Trophoblast cell (in vitro differentiated cells and primary cell): ENCODE measurements at regions not wholly inside any gene's neighbourhood (a gene's known extent, or its start where the extent isn't known, plus 50 kb on each side); places are given as distances from the start of the nearest gene placed in this dataset.

ENCODE experiments used
- DNase-seq, 2 donors: peaks; one replicate each; pipeline ENCODE4 v3.0.0-alpha.2; 2016
- H2AFZ ChIP-seq: 2 replicates; pipeline ENCODE4 v1.6.1; 2013; ENCODE audit warnings: low read length, moderate library complexity, mild to moderate bottlenecking; ENCODE audit not compliant: insufficient read depth, poor library complexity
- H2AK5ac ChIP-seq: 2 replicates; pipeline ENCODE4 v1.6.1; 2013; ENCODE audit warnings: mild to moderate bottlenecking, low read length
- H2BK120ac ChIP-seq: 2 replicates; pipeline ENCODE4 v1.6.1; 2013; ENCODE audit warnings: low read length, mild to moderate bottlenecking, moderate library complexity; ENCODE audit not compliant: insufficient read depth, poor library complexity
- H2BK12ac ChIP-seq: 2 replicates; pipeline ENCODE4 v1.6.1; 2013; ENCODE audit warnings: mild to moderate bottlenecking, low read length, moderate library complexity
- H2BK5ac ChIP-seq: 2 replicates; pipeline ENCODE4 v1.6.1; 2013; ENCODE audit warnings: low read length, low read depth, moderate library complexity, mild to moderate bottlenecking; ENCODE audit not compliant: poor library complexity
- H3K14ac ChIP-seq: 2 replicates; pipeline ENCODE4 v1.6.1; 2013; ENCODE audit warnings: mild to moderate bottlenecking, low read length
- H3K18ac ChIP-seq: 2 replicates; pipeline ENCODE4 v1.6.1; 2013; ENCODE audit warnings: mild to moderate bottlenecking, low read length
- H3K23ac ChIP-seq: 2 replicates; pipeline ENCODE4 v1.6.1; 2013; ENCODE audit warnings: low read length
- H3K27ac ChIP-seq: 2 replicates; pipeline ENCODE4 v1.5.1; 2013; ENCODE audit warnings: low read depth, mild to moderate bottlenecking, inconsistent platforms, low read length, moderate library complexity
- H3K27me3 ChIP-seq: 2 replicates; pipeline ENCODE4 v1.6.1; 2013; ENCODE audit warnings: inconsistent platforms, mild to moderate bottlenecking, low read length, moderate library complexity; ENCODE audit not compliant: insufficient read depth
- H3K36me3 ChIP-seq, 2 experiments: 1 replicate in 1 of 2; 2 replicates in 1 of 2; pipeline ENCODE4 v1.6.1; 2013; ENCODE audit warnings: low read length in 2 of 2, mild to moderate bottlenecking in 2 of 2, moderate library complexity in 1 of 2; ENCODE audit not compliant: insufficient read depth in 2 of 2, control insufficient read depth in 1 of 2
- H3K4ac ChIP-seq: 2 replicates; pipeline ENCODE4 v1.6.1; 2013; ENCODE audit warnings: low read depth, mild to moderate bottlenecking, low read length, moderate library complexity
- H3K4me1 ChIP-seq, 2 experiments: 1 replicate in 1 of 2; 2 replicates in 1 of 2; pipeline ENCODE4 v1.6.1; 2013; ENCODE audit warnings: low read length in 2 of 2, mild to moderate bottlenecking in 2 of 2, moderate library complexity in 1 of 2; ENCODE audit not compliant: insufficient read depth in 2 of 2, control insufficient read depth in 1 of 2
- H3K4me2 ChIP-seq: 2 replicates; pipeline ENCODE4 v1.6.1; 2013; ENCODE audit warnings: inconsistent platforms, mild to moderate bottlenecking, low read length, moderate library complexity
- H3K4me3 ChIP-seq: 2 replicates; pipeline ENCODE4 v1.5.1; 2013; ENCODE audit warnings: mild to moderate bottlenecking, low read depth, low read length, inconsistent platforms
- H3K79me1 ChIP-seq: one replicate; pipeline ENCODE4 v1.6.1; 2013; ENCODE audit warnings: low read length
- H3K79me2 ChIP-seq: 2 replicates; pipeline ENCODE4 v1.6.1; 2013; ENCODE audit warnings: low read length, mild to moderate bottlenecking; ENCODE audit not compliant: control insufficient read depth, insufficient read depth, poor library complexity
- H3K9ac ChIP-seq: 2 replicates; pipeline ENCODE4 v1.6.1; 2013; ENCODE audit warnings: mild to moderate bottlenecking, low read length
- H3K9me3 ChIP-seq: 2 replicates; pipeline ENCODE4 v1.6.1; 2013; ENCODE audit warnings: low read depth, mild to moderate bottlenecking, control low read depth, inconsistent platforms, low read length; ENCODE audit not compliant: insufficient read depth
- H4K12ac ChIP-seq: 2 replicates; pipeline ENCODE4 v1.6.1; 2013; ENCODE audit warnings: low read depth, mild to moderate bottlenecking, low read length, moderate library complexity
- H4K8ac ChIP-seq: 2 replicates; pipeline ENCODE4 v1.6.1; 2013; ENCODE audit warnings: low read depth, mild to moderate bottlenecking, low read length, moderate library complexity
- H4K91ac ChIP-seq: one replicate; pipeline ENCODE4 v1.6.1; 2013; ENCODE audit warnings: low read depth, mild to moderate bottlenecking, low read length, moderate library complexity
- WGBS: extraction: QIAGEN DNeasy Blood & Tissue Kit; methylation state at CpG from one replicate; pipeline ENCODE4 v1.1.7; 2013; ENCODE audit warnings: missing lambda C conversion rate; ENCODE audit not compliant: insufficient read length, insufficient coverage; ENCODE audit errors: extremely low coverage; 5-methylcytosine and 5-hydroxymethylcytosine counted together

- Histone ChIP-seq H4K12ac (no peak overlapping the region), H3K4me3 (no peak overlapping the region), H2AK5ac (no peak overlapping the region), H4K91ac (no peak overlapping the region), H2BK12ac (no peak overlapping the region), H3K4ac (no peak overlapping the region), H3K14ac (no peak overlapping the region), H3K18ac (no peak overlapping the region), H3K79me1 (no peaks in the 10 kb centered on the region), H3K23ac (no peak overlapping the region), H2BK120ac (no peak overlapping the region), H2BK5ac (no peak overlapping the region), H3K9ac (no peak overlapping the region), H3K4me2 (no peak overlapping the region), H2AFZ (no peak overlapping the region), H3K36me3 (no peaks in the 10 kb centered on the region), H4K8ac (no peak overlapping the region), H3K27me3 (no peaks in the 10 kb centered on the region), H3K9me3 (no peaks in the 10 kb centered on the region), H3K79me2 (no peaks in the 10 kb centered on the region), H3K27ac (no peak overlapping the region), H3K4me1 (no peaks in the 10 kb centered on the region)
- DNase-seq, result no peak
- no CpG with 5 or more reads among the region's 2 CpGs for WGBS
These were observed 112.2 kb upstream of the LHX1 start for GRCh38 chr17:36825113-36825512.

GRCh38 chr17:36825521-36825920 is 111.8 kb upstream of the LHX1 start:
- Histone ChIP-seq H3K18ac (no peak overlapping the region), H3K14ac (no peak overlapping the region), H4K12ac (no peak overlapping the region), H3K4me2 (no peak overlapping the region), H3K79me1 (no peaks in the 10 kb centered on the region), H2BK120ac (no peak overlapping the region), H2BK5ac (no peak overlapping the region), H3K4me3 (no peak overlapping the region), H3K79me2 (no peaks in the 10 kb centered on the region), H3K4ac (no peak overlapping the region), H4K91ac (no peak overlapping the region), H3K27ac (no peak overlapping the region), H3K9ac (no peak overlapping the region), H3K4me1 (no peaks in the 10 kb centered on the region), H4K8ac (no peak overlapping the region), H2BK12ac (no peak overlapping the region), H2AK5ac (no peak overlapping the region), H3K9me3 (no peaks in the 10 kb centered on the region), H3K27me3 (no peaks in the 10 kb centered on the region), H2AFZ (no peak overlapping the region), H3K23ac (no peak overlapping the region), H3K36me3 (no peaks in the 10 kb centered on the region)
- no peak for DNase-seq
- no CpG with 5 or more reads among the region's 8 CpGs for WGBS

GRCh38 chr17:36825951-36826350 is 111.3 kb upstream of the LHX1 start:
- Histone ChIP-seq H2AFZ (no peak overlapping the region), H2BK5ac (no peak overlapping the region), H3K9me3 (no peaks in the 10 kb centered on the region), H3K9ac (no peak overlapping the region), H3K18ac (no peak overlapping the region), H2AK5ac (no peak overlapping the region), H4K91ac (no peak overlapping the region), H3K4me3 (no peak overlapping the region), H4K8ac (no peak overlapping the region), H3K27ac (no peak overlapping the region), H3K36me3 (no peaks in the 10 kb centered on the region), H3K14ac (no peak overlapping the region), H3K23ac (no peak overlapping the region), H3K79me1 (no peaks in the 10 kb centered on the region), H2BK120ac (no peak overlapping the region), H3K4me2 (no peak overlapping the region), H3K27me3 (no peaks in the 10 kb centered on the region), H3K4me1 (no peaks in the 10 kb centered on the region), H4K12ac (no peak overlapping the region), H3K4ac (no peak overlapping the region), H3K79me2 (no peaks in the 10 kb centered on the region), H2BK12ac (no peak overlapping the region)
- WGBS, result no CpG with 5 or more reads among the region's 9 CpGs
- DNase-seq, result no peak

GRCh38 chr17:36827081-36827480 is 110.2 kb upstream of the LHX1 start:
- Histone ChIP-seq H3K79me2 (no peaks in the 10 kb centered on the region), H3K9me3 (no peaks in the 10 kb centered on the region), H3K27me3 (no peaks in the 10 kb centered on the region), H4K12ac (no peak overlapping the region), H2BK120ac (no peak overlapping the region), H2AFZ (no peak overlapping the region), H2BK12ac (no peak overlapping the region), H3K9ac (no peak overlapping the region), H4K91ac (no peak overlapping the region), H3K4me3 (no peak overlapping the region), H3K4me2 (no peak overlapping the region), H3K23ac (no peak overlapping the region), H2AK5ac (no peak overlapping the region), H3K14ac (no peak overlapping the region), H3K27ac (no peak overlapping the region), H3K4me1 (no peaks in the 10 kb centered on the region), H3K36me3 (no peaks in the 10 kb centered on the region), H2BK5ac (no peak overlapping the region), H3K4ac (no peak overlapping the region), H4K8ac (no peak overlapping the region), H3K18ac (no peak overlapping the region), H3K79me1 (no peaks in the 10 kb centered on the region)
- no peak for DNase-seq
- WGBS, result no CpG with 5 or more reads among the region's 10 CpGs
